Spleen (tissue), 7 donors: ENCODE measurements at regions not wholly inside any gene's neighbourhood (a gene's known extent, or its start where the extent isn't known, plus 50 kb on each side); places are given as distances from the start of the nearest gene placed in this dataset.
"Not testable (repeated sequence)": the region's sequence is repeated elsewhere in the genome, so short reads cannot be mapped to it uniquely, and the experiment has no call there.

Experiments used
- CTCF ChIP-seq, 11 experiments: fragments of 200-600 bp in 7 of 11; fragments of 450-650 bp in 4 of 11; sonication (generic) in 4 of 11; IDR thresholded peaks in 8 of 11; conservative IDR thresholded peaks in 3 of 11; 1 replicate in 7 of 11; 2 replicates in 4 of 11; pipeline versions ENCODE4 v1.4.0 to v1.8.0; 2016 to 2021; ENCODE audit warnings: antibody characterized with exemption in 11 of 11, inconsistent platforms in 4 of 11, mild to moderate bottlenecking in 1 of 11
- POLR2A ChIP-seq, 3 donors: fragments of 450-650 bp; IDR thresholded peaks; one replicate each; pipeline ENCODE4 v1.5.1; 2017; ENCODE audit warnings: antibody characterized with exemption in 3 of 3, mild to moderate bottlenecking in 1 of 3
- POLR2AphosphoS5 ChIP-seq, 3 donors: sonication (generic); formaldehyde crosslinking; IDR thresholded peaks; one replicate each; pipeline ENCODE4 v1.5.1; 2017; ENCODE audit warnings: antibody characterized with exemption in 3 of 3
- donor health status: DM: no; HTN: no; CAD: no; lungs with moderate emphysema.
- donor health status: DM: no; HTN: no; CAD: no.
- donor health status: DM: no; HTN: no; CAD: no.

- not testable (repeated sequence) for TF ChIP-seq CTCF (IDR thresholded peaks at IDR 0.05 in 8 of 11, conservative IDR thresholded peaks at IDR 0.05 in 3 of 11); POLR2AphosphoS5 (IDR thresholded peaks at IDR 0.05); POLR2A (IDR thresholded peaks at IDR 0.05)
These were observed 4242.7 kb upstream of the OR11H1 start for GRCh38 chr22:11285116-11285838.
